Muscle layer of colon (tissue), 2 donors: ENCODE measurements at regions not wholly inside any gene's neighbourhood (a gene's known extent, or its start where the extent isn't known, plus 50 kb on each side); places are given as distances from the start of the nearest gene placed in this dataset.

Experiments
- H3K27ac ChIP-seq: one replicate; pipeline ENCODE4 v1.7.0; 2013; ENCODE audit warnings: low read depth, mild to moderate bottlenecking, low read length, moderate library complexity
- H3K27me3 ChIP-seq, 2 donors: one replicate each; pipeline ENCODE4 v1.7.0; 2013; ENCODE audit warnings: low read length in 2 of 2, mild to moderate bottlenecking in 2 of 2; ENCODE audit not compliant: insufficient read depth in 2 of 2, control insufficient read depth in 1 of 2
- H3K36me3 ChIP-seq: one replicate; pipeline ENCODE4 v1.7.0; 2013; ENCODE audit warnings: mild to moderate bottlenecking, low read length; ENCODE audit not compliant: insufficient read depth
- H3K4me1 ChIP-seq: one replicate; pipeline ENCODE4 v1.7.0; 2013; ENCODE audit warnings: mild to moderate bottlenecking, low read length; ENCODE audit not compliant: insufficient read depth
- H3K4me3 ChIP-seq, 2 donors: one replicate each; pipeline ENCODE4 v1.7.0; 2013; ENCODE audit warnings: low read length in 2 of 2, low read depth in 1 of 2, mild to moderate bottlenecking in 1 of 2, moderate library complexity in 1 of 2
- H3K9ac ChIP-seq: one replicate; pipeline ENCODE4 v1.7.0; 2013; ENCODE audit warnings: low read length
- H3K9me3 ChIP-seq: one replicate; pipeline ENCODE4 v1.7.0; 2013; ENCODE audit warnings: mild to moderate bottlenecking, low read length
- donor health status: abdominal sarcoma.
- donor health status: Adenocarcinoma of cecum.

GRCh38 chr20:57951549-57951948 is 241.7 kb upstream of the PMEPA1 start:
- Histone ChIP-seq H3K36me3 (no peaks in the 10 kb centered on the region), H3K27me3 (no peaks in the 10 kb centered on the region), H3K27ac (no peak overlapping the region), H3K4me3 (no peak overlapping the region), H3K9ac (no peak overlapping the region), H3K4me1 (no peaks in the 10 kb centered on the region), H3K9me3 (no peaks in the 10 kb centered on the region)

GRCh38 chr20:57950764-57951485 is 241.1 kb upstream of the PMEPA1 start:
- no peaks in the 10 kb centered on the region for H3K9me3 ChIP-seq
- no peak overlapping the region for H3K9ac ChIP-seq
- no peak overlapping the region for H3K4me3 ChIP-seq
- no peak overlapping the region for H3K27ac ChIP-seq
- no peaks in the 10 kb centered on the region for H3K36me3 ChIP-seq
- H3K27me3 ChIP-seq, result no peaks in the 10 kb centered on the region
- H3K4me1 ChIP-seq, result no peaks in the 10 kb centered on the region

GRCh38 chr20:57948180-57948955 is 238.6 kb upstream of the PMEPA1 start:
- H3K27ac ChIP-seq, result no peak overlapping the region
- no peak overlapping the region for H3K9ac ChIP-seq

GRCh38 chr20:57947421-57948179 is 237.8 kb upstream of the PMEPA1 start:
- H3K27me3 ChIP-seq, result no peaks in the 10 kb centered on the region
- H3K27ac ChIP-seq, result no peak overlapping the region
- no peak overlapping the region for H3K4me3 ChIP-seq
- no peaks in the 10 kb centered on the region for H3K9me3 ChIP-seq
- H3K9ac ChIP-seq, result no peak overlapping the region
- H3K4me1 ChIP-seq, result no peaks in the 10 kb centered on the region
- no peaks in the 10 kb centered on the region for H3K36me3 ChIP-seq

More at GRCh38 chr20:57948180-57948955, 238.6 kb upstream of the PMEPA1 start:
- Histone ChIP-seq H3K4me1 (no peaks in the 10 kb centered on the region), H3K9me3 (no peaks in the 10 kb centered on the region), H3K27me3 (no peaks in the 10 kb centered on the region), H3K4me3 (no peak overlapping the region), H3K36me3 (no peaks in the 10 kb centered on the region)

GRCh38 chr20:57946559-57947315 is 236.9 kb upstream of the PMEPA1 start:
- Histone ChIP-seq H3K36me3 (no peaks in the 10 kb centered on the region), H3K27ac (no peak overlapping the region), H3K27me3 (no peaks in the 10 kb centered on the region), H3K4me3 (no peak overlapping the region), H3K4me1 (peaks cover 2% of the 10 kb centered on the region), H3K9me3 (no peaks in the 10 kb centered on the region), H3K9ac (no peak overlapping the region)

- Histone ChIP-seq H3K4me3 (no peak overlapping the region), H3K36me3 (no peaks in the 10 kb centered on the region), H3K4me1 (peaks cover 8% of the 10 kb centered on the region), H3K27me3 (no peaks in the 10 kb centered on the region), H3K9ac (no peak overlapping the region), H3K27ac (no peak overlapping the region), H3K9me3 (no peaks in the 10 kb centered on the region)
These were observed 235.2 kb upstream of the PMEPA1 start for GRCh38 chr20:57944988-57945387.

- no peak overlapping the region for H3K9ac ChIP-seq
- H3K4me1 ChIP-seq, result peaks cover 8% of the 10 kb centered on the region
- H3K9me3 ChIP-seq, result no peaks in the 10 kb centered on the region
- H3K27me3 ChIP-seq, result no peaks in the 10 kb centered on the region
- no peaks in the 10 kb centered on the region for H3K36me3 ChIP-seq
- no peak overlapping the region for H3K4me3 ChIP-seq
- no peak overlapping the region for H3K27ac ChIP-seq
These were observed 234.1 kb upstream of the PMEPA1 start for GRCh38 chr20:57943950-57944349.

- H3K4me3 ChIP-seq, result no peak overlapping the region
- H3K9ac ChIP-seq, result no peak overlapping the region
- H3K27ac ChIP-seq, result no peak overlapping the region
- H3K9me3 ChIP-seq, result no peaks in the 10 kb centered on the region
- no peaks in the 10 kb centered on the region for H3K27me3 ChIP-seq
- no peaks in the 10 kb centered on the region for H3K36me3 ChIP-seq
- peaks cover 8% of the 10 kb centered on the region for H3K4me1 ChIP-seq
These were observed 233.5 kb upstream of the PMEPA1 start for GRCh38 chr20:57943291-57943690.

- Histone ChIP-seq H3K4me1 (peaks cover 8% of the 10 kb centered on the region), H3K4me3 (no peak overlapping the region), H3K27ac (no peak overlapping the region), H3K36me3 (no peaks in the 10 kb centered on the region), H3K9ac (no peak overlapping the region), H3K27me3 (no peaks in the 10 kb centered on the region), H3K9me3 (no peaks in the 10 kb centered on the region)
These were observed 232.0 kb upstream of the PMEPA1 start for GRCh38 chr20:57941604-57942381.

- no peak overlapping the region for H3K9ac ChIP-seq
- H3K27me3 ChIP-seq, result no peaks in the 10 kb centered on the region
- H3K4me3 ChIP-seq, result no peak overlapping the region
- H3K4me1 ChIP-seq, result peaks cover 8% of the 10 kb centered on the region
- no peak overlapping the region for H3K27ac ChIP-seq
- no peaks in the 10 kb centered on the region for H3K36me3 ChIP-seq
- no peaks in the 10 kb centered on the region for H3K9me3 ChIP-seq
These were observed 231.2 kb upstream of the PMEPA1 start for GRCh38 chr20:57940868-57941522.
